H9 (cell line): ENCODE measurements at regions not wholly inside any gene's neighbourhood (a gene's known extent, or its start where the extent isn't known, plus 50 kb on each side); places are given as distances from the start of the nearest gene placed in this dataset.

Experiments
- DNase-seq: peaks from one replicate; pipeline ENCODE4 v3.0.0-alpha.2; 2017
- H2AFZ ChIP-seq: one replicate; pipeline ENCODE4 v1.6.1; 2013; ENCODE audit warnings: mild to moderate bottlenecking, low read length, control low read depth, moderate library complexity
- H2AK5ac ChIP-seq: 2 replicates; pipeline ENCODE4 v1.6.1; 2013; ENCODE audit warnings: low read length, control low read depth, mixed read lengths; ENCODE audit not compliant: insufficient read length
- H2BK120ac ChIP-seq: one replicate; pipeline ENCODE4 v1.6.1; 2013; ENCODE audit warnings: low read depth, mild to moderate bottlenecking, low read length, control low read depth, inconsistent platforms; ENCODE audit not compliant: poor library complexity, severe bottlenecking
- H2BK12ac ChIP-seq: 2 replicates; pipeline ENCODE4 v1.6.1; 2013; ENCODE audit warnings: low read length, control low read depth, mixed read lengths, low read depth; ENCODE audit not compliant: insufficient read length
- H2BK15ac ChIP-seq: 2 replicates; pipeline ENCODE4 v1.6.1; 2013; ENCODE audit warnings: low read depth, low read length, control low read depth
- H2BK20ac ChIP-seq: one replicate; pipeline ENCODE4 v1.6.1; 2013; ENCODE audit warnings: low read depth, mild to moderate bottlenecking, low read length, control low read depth, inconsistent platforms; ENCODE audit not compliant: poor library complexity, severe bottlenecking
- H2BK5ac ChIP-seq: 2 replicates; pipeline ENCODE4 v1.6.1; 2013; ENCODE audit warnings: low read length, control low read depth, mixed read lengths; ENCODE audit not compliant: insufficient read length
- H3K14ac ChIP-seq: 2 replicates; pipeline ENCODE4 v1.6.1; 2013; ENCODE audit warnings: low read length, control low read depth; ENCODE audit not compliant: insufficient read depth
- H3K18ac ChIP-seq: 2 replicates; pipeline ENCODE4 v1.6.1; 2013; ENCODE audit warnings: low read depth, mild to moderate bottlenecking, mixed read lengths, low read length, control low read depth; ENCODE audit not compliant: insufficient read length
- H3K23ac ChIP-seq: 2 replicates; pipeline ENCODE4 v1.6.1; 2013; ENCODE audit warnings: low read length, control low read depth, mixed read lengths, low read depth; ENCODE audit not compliant: insufficient read length
- H3K23me2 ChIP-seq: 2 replicates; pipeline ENCODE4 v1.6.1; 2013; ENCODE audit warnings: low read depth, mild to moderate bottlenecking, mixed read lengths, low read length, control low read depth; ENCODE audit not compliant: insufficient read length, poor library complexity, severe bottlenecking
- H3K27ac ChIP-seq: 2 replicates; pipeline ENCODE4 v1.5.1; 2013; ENCODE audit warnings: low read length, control low read depth, mixed read lengths, low read depth; ENCODE audit not compliant: insufficient read length
- H3K27me3 ChIP-seq: 2 replicates; pipeline ENCODE4 v1.6.1; 2013; ENCODE audit warnings: low read length, control low read depth, inconsistent platforms; ENCODE audit not compliant: insufficient read depth
- H3K4ac ChIP-seq: 2 replicates; pipeline ENCODE4 v1.6.1; 2013; ENCODE audit warnings: low read depth, mild to moderate bottlenecking, control low read depth, inconsistent platforms, low read length, moderate library complexity
- H3K4me1 ChIP-seq: 2 replicates; pipeline ENCODE4 v1.6.1; 2013; ENCODE audit warnings: low read length, control low read depth, inconsistent platforms; ENCODE audit not compliant: insufficient read depth
- H3K4me2 ChIP-seq: 2 replicates; pipeline ENCODE4 v1.6.1; 2013; ENCODE audit warnings: low read length, control low read depth, mixed read lengths; ENCODE audit not compliant: insufficient read length, insufficient read depth
- H3K56ac ChIP-seq: 2 replicates; pipeline ENCODE4 v1.6.1; 2013; ENCODE audit warnings: low read depth, mild to moderate bottlenecking, mixed read lengths, low read length, control low read depth; ENCODE audit not compliant: insufficient read length
- H3K79me1 ChIP-seq: 2 replicates; pipeline ENCODE4 v1.6.1; 2013; ENCODE audit warnings: low read depth, mild to moderate bottlenecking, moderate library complexity, low read length, control low read depth, inconsistent platforms; ENCODE audit not compliant: insufficient read depth, poor library complexity, severe bottlenecking
- H3K79me2 ChIP-seq: 2 replicates; pipeline ENCODE4 v1.6.1; 2013; ENCODE audit warnings: low read length, control low read depth, inconsistent platforms; ENCODE audit not compliant: insufficient read depth
- H3K9ac ChIP-seq: 2 replicates; pipeline ENCODE4 v1.6.1; 2013; ENCODE audit warnings: low read length, control low read depth, mixed read lengths; ENCODE audit not compliant: insufficient read length; ENCODE audit errors: extremely low read depth
- H3K9me3 ChIP-seq: one replicate; pipeline ENCODE4 v1.6.1; 2013; ENCODE audit warnings: low read depth, low read length, inconsistent platforms; ENCODE audit not compliant: control insufficient read depth
- H3T11ph ChIP-seq: one replicate; pipeline ENCODE4 v1.6.1; 2013; ENCODE audit warnings: mild to moderate bottlenecking, low read length, control low read depth, inconsistent platforms
- H4K20me1 ChIP-seq: one replicate; pipeline ENCODE4 v1.6.1; 2013; ENCODE audit not compliant: control insufficient read depth, insufficient read length, insufficient read depth
- H4K5ac ChIP-seq: 2 replicates; pipeline ENCODE4 v1.6.1; 2013; ENCODE audit warnings: low read depth, mild to moderate bottlenecking, mixed read lengths, low read length, control low read depth; ENCODE audit not compliant: insufficient read length
- H4K8ac ChIP-seq: replicated peaks from 2 replicates; pipeline ENCODE4 v1.6.1; 2013; ENCODE audit warnings: low read length, control low read depth, mixed read lengths, low read depth; ENCODE audit not compliant: insufficient read length
- H4K91ac ChIP-seq: 2 replicates; pipeline ENCODE4 v1.6.1; 2013; ENCODE audit warnings: low read depth, mild to moderate bottlenecking, moderate library complexity, mixed read lengths, low read length, control low read depth; ENCODE audit not compliant: insufficient read length
- H3K27ac Mint-ChIP-seq, 3 experiments: 2 replicates in 2 of 3; 3 replicates in 1 of 3; pipeline ENCODE4 v1.8.0; 2020 to 2021; ENCODE audit warnings: mixed read lengths in 3 of 3, mild to moderate bottlenecking in 1 of 3, moderate library complexity in 1 of 3
- H3K27me3 Mint-ChIP-seq: 2 replicates; pipeline ENCODE4 v1.8.0; 2021; ENCODE audit warnings: low read depth, mild to moderate bottlenecking, moderate library complexity, mixed read lengths
- H3K36me3 Mint-ChIP-seq, 3 experiments: 2 replicates in 2 of 3; 3 replicates in 1 of 3; pipeline ENCODE4 v1.8.0; 2020 to 2021; ENCODE audit warnings: low read depth in 3 of 3, mixed read lengths in 3 of 3; ENCODE audit not compliant: insufficient read depth in 1 of 3
- H3K4me1 Mint-ChIP-seq, 2 experiments: 2 replicates each; pipeline ENCODE4 v1.8.0; 2020; ENCODE audit warnings: mixed read lengths in 2 of 2
- H3K4me3 Mint-ChIP-seq, 2 experiments: 2 replicates in 1 of 2; 3 replicates in 1 of 2; pipeline ENCODE4 v1.8.0; 2020 to 2021; ENCODE audit warnings: mild to moderate bottlenecking in 2 of 2, mixed read lengths in 2 of 2, moderate library complexity in 1 of 2
- H3K9me3 Mint-ChIP-seq, 2 experiments: 2 replicates in 1 of 2; 3 replicates in 1 of 2; pipeline ENCODE4 v1.8.0; 2020; ENCODE audit warnings: mild to moderate bottlenecking in 2 of 2, mixed read lengths in 2 of 2, moderate library complexity in 1 of 2
- TF ChIP-seq, protein P1 (sequence below): fragments of 200-600 bp; sonication (generic); conservative IDR thresholded peaks from 3 replicates; pipeline ENCODE4 v1.8.0; 2021; ENCODE audit warnings: antibody characterized with exemption, mild to moderate bottlenecking

DNA sequence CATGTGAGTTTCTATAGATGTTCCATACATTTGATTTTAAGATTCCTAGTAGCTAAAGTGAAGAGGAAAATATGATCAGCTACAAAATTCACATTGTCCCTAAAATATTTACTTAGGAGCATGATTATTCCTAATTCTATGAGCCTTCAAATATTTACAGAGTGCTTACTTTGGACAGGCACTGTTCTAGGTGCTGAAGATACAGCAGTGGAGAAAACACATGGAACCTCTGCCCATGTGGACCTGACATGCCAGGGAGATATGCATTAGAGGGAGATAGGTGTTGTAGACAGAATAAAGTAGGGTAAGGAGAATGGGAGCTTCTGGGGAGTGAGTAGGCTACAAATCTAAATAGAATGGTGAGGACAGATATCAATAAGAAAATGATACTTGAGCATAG is 62.6 kb upstream of the TACR1 start:
- H4K5ac ChIP-seq: no peak overlapping the region
- no peak overlapping the region for H2AK5ac ChIP-seq
- no peak overlapping the region for H3K4me3 Mint-ChIP-seq
- no peak overlapping the region for H3K27ac Mint-ChIP-seq
- H3K9ac ChIP-seq: no peak overlapping the region
- no peak overlapping the region for H2BK15ac ChIP-seq
- H2AFZ ChIP-seq: no peak overlapping the region
- H3K4ac ChIP-seq: no peak overlapping the region
- no peak overlapping the region for H3K56ac ChIP-seq
- no peaks in the 10 kb centered on the region for H3K4me1 ChIP-seq
- no peak overlapping the region for H3K14ac ChIP-seq
- H3K4me2 ChIP-seq: no peak overlapping the region
- no peak overlapping the region for H4K91ac ChIP-seq
- H3K27me3 ChIP-seq: no peaks in the 10 kb centered on the region
- H3K23ac ChIP-seq: no peak overlapping the region
- H3K27ac ChIP-seq: no peak overlapping the region
- peaks cover 3 to 20% (median 9%) of the 10 kb centered on the region in 3 experiments; a peak in 4 of 7 replicates for H3K36me3 Mint-ChIP-seq
- H3T11ph ChIP-seq: no peak overlapping the region
- no peak for DNase-seq
- peaks cover 18 to 23% of the 10 kb centered on the region in 2 experiments for H3K9me3 Mint-ChIP-seq
- H2BK120ac ChIP-seq: no peak overlapping the region
- H3K27me3 Mint-ChIP-seq: no peaks in the 10 kb centered on the region; the same call in 1 of the 2 replicates
- no peaks in the 10 kb centered on the region for H3K4me1 Mint-ChIP-seq
- H4K8ac ChIP-seq: no peak overlapping the region
- H4K20me1 ChIP-seq: no peaks in the 10 kb centered on the region
- no peak overlapping the region for H2BK20ac ChIP-seq
- no peak overlapping the region for H2BK12ac ChIP-seq
- TF ChIP-seq, protein P1, sequence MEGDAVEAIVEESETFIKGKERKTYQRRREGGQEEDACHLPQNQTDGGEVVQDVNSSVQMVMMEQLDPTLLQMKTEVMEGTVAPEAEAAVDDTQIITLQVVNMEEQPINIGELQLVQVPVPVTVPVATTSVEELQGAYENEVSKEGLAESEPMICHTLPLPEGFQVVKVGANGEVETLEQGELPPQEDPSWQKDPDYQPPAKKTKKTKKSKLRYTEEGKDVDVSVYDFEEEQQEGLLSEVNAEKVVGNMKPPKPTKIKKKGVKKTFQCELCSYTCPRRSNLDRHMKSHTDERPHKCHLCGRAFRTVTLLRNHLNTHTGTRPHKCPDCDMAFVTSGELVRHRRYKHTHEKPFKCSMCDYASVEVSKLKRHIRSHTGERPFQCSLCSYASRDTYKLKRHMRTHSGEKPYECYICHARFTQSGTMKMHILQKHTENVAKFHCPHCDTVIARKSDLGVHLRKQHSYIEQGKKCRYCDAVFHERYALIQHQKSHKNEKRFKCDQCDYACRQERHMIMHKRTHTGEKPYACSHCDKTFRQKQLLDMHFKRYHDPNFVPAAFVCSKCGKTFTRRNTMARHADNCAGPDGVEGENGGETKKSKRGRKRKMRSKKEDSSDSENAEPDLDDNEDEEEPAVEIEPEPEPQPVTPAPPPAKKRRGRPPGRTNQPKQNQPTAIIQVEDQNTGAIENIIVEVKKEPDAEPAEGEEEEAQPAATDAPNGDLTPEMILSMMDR: no peak
- no peak overlapping the region for H3K18ac ChIP-seq
- peaks cover 5% of the 10 kb centered on the region for H3K9me3 ChIP-seq
- H3K79me2 ChIP-seq: no peaks in the 10 kb centered on the region
- H3K79me1 ChIP-seq: no peaks in the 10 kb centered on the region
- H3K23me2 ChIP-seq: no peaks in the 10 kb centered on the region
- no peak overlapping the region for H2BK5ac ChIP-seq
